Activated effector memory CD4-positive, alpha-beta T cell treated with Interleukin-2 at 50 U/mL for 16 hours (primary cell): ENCODE measurements at regions not wholly inside any gene's neighbourhood (a gene's known extent, or its start where the extent isn't known, plus 50 kb on each side); places are given as distances from the start of the nearest gene placed in this dataset.
"Not testable (repeated sequence)": the region's sequence is repeated elsewhere in the genome, so short reads cannot be mapped to it uniquely, and the experiment has no call there.

Source experiments
- DNase-seq: peaks from one replicate; pipeline ENCODE4 v3.0.0-alpha.2; 2020

- DNase-seq, result no peak
These were observed 50.8 kb upstream of the MAX start for GRCh38 chr14:65153101-65153500.

- DNase-seq, result no peak
These were observed 54.5 kb upstream of the MAX start for GRCh38 chr14:65156568-65157366.

GRCh38 chr14:65159281-65160062 lies 57.2 kb upstream of the MAX start:
- DNase-seq, result no peak

GRCh38 chr14:65160091-65160490 lies 57.8 kb upstream of the MAX start:
- DNase-seq, result no peak

- DNase-seq, result no peak
These were observed 59.7 kb upstream of the MAX start for GRCh38 chr14:65162031-65162430.

- no peak for DNase-seq
These were observed 61.9 kb upstream of the MAX start for GRCh38 chr14:65164068-65164824.

- no peak for DNase-seq
These were observed 62.5 kb upstream of the MAX start for GRCh38 chr14:65164825-65165135.

GRCh38 chr14:65167072-65167645 lies 64.8 kb upstream of the MAX start:
- DNase-seq, result no peak

- no peak for DNase-seq
These were observed 66.5 kb upstream of the MAX start for GRCh38 chr14:65168840-65169239.

GRCh38 chr14:65169351-65169750 lies 67.0 kb upstream of the MAX start:
- DNase-seq, result no peak

GRCh38 chr14:65170318-65170717 lies 68.0 kb upstream of the MAX start:
- no peak for DNase-seq

- DNase-seq, result peak; percentile 18
These were observed 68.6 kb upstream of the MAX start for GRCh38 chr14:65170768-65171507.

GRCh38 chr14:65173973-65174693 lies 71.8 kb upstream of the MAX start:
- DNase-seq, result no peak

GRCh38 chr14:65174783-65175182 lies 72.5 kb upstream of the MAX start:
- no peak for DNase-seq

- no peak for DNase-seq
These were observed 75.2 kb upstream of the MAX start for GRCh38 chr14:65177551-65177950.

GRCh38 chr14:65179231-65179630 lies 76.9 kb upstream of the MAX start:
- not testable (repeated sequence) for DNase-seq

GRCh38 chr14:65179918-65180724 lies 77.8 kb upstream of the MAX start:
- DNase-seq, result no peak

GRCh38 chr14:65180725-65181025 lies 78.4 kb upstream of the MAX start:
- no peak for DNase-seq

GRCh38 chr14:65184032-65184764 lies 81.9 kb upstream of the MAX start:
- DNase-seq, result no peak

- no peak for DNase-seq
These were observed 83.5 kb upstream of the MAX start for GRCh38 chr14:65185829-65186228.

GRCh38 chr14:65186951-65187350 lies 84.6 kb upstream of the MAX start:
- DNase-seq, result no peak
